IMR-90 (cell line): ENCODE measurements at regions not wholly inside any gene's neighbourhood (a gene's known extent, or its start where the extent isn't known, plus 50 kb on each side); places are given as distances from the start of the nearest gene placed in this dataset.

Source experiments
- ATAC-seq: fragments of 200-7000 bp; cut with Tn5 transposase; 2 replicates; pipeline ENCODE4 v1.9.1; 2020; ENCODE audit warnings: low read depth, mild to moderate bottlenecking, moderate library complexity
- BruUV-seq: library from RNA; stranded (reverse); fragments of 400-500 nt; replicated peaks from 2 replicates; lab custom pipeline; 2021; lab: Mats Ljungman, UMichigan
- CTCF ChIA-PET: fragments of 300-600 bp; formaldehyde crosslinking; extraction: SDS; loops from one replicate; lab custom pipeline; 2021; ENCODE audit warnings: antibody characterized with exemption; lab: Yijun Ruan, JAX
- POLR2A ChIA-PET: fragments of 300-600 bp; sonication (Branson Sonifier 250); formaldehyde crosslinking; loops from one replicate; lab custom pipeline; 2022; ENCODE audit warnings: antibody characterized with exemption; ENCODE audit not compliant: unreplicated experiment; lab: Charles Lee
- DNase-seq: peaks from one replicate; pipeline ENCODE4 v3.0.0; 2013
- H2AFZ ChIP-seq: replicated peaks from 2 replicates; pipeline ENCODE3; 2013; ENCODE audit warnings: low read length, mild to moderate bottlenecking; ENCODE audit not compliant: poor library complexity
- H2AK5ac ChIP-seq: 2 replicates; pipeline ENCODE4 v1.6.1; 2013; ENCODE audit warnings: low read depth, low read length, inconsistent platforms
- H2AK9ac ChIP-seq: replicated peaks from 2 replicates; pipeline ENCODE3; 2013; ENCODE audit warnings: mild to moderate bottlenecking, low read depth, low read length, moderate library complexity; ENCODE audit not compliant: poor library complexity
- H2BK120ac ChIP-seq: 2 replicates; pipeline ENCODE4 v1.6.1; 2013; ENCODE audit warnings: low read depth, low read length, inconsistent platforms
- H2BK15ac ChIP-seq: 3 replicates; pipeline ENCODE4 v1.6.1; 2013; ENCODE audit warnings: low read depth, low read length, inconsistent platforms
- H2BK20ac ChIP-seq: 2 replicates; pipeline ENCODE4 v1.6.1; 2013; ENCODE audit warnings: low read depth, mild to moderate bottlenecking, inconsistent platforms, low read length, moderate library complexity
- H2BK5ac ChIP-seq: 2 replicates; pipeline ENCODE4 v1.6.1; 2013; ENCODE audit warnings: mild to moderate bottlenecking, low read depth, low read length, inconsistent platforms; ENCODE audit not compliant: poor library complexity, severe bottlenecking
- H3K14ac ChIP-seq: replicated peaks from 2 replicates; pipeline ENCODE4 v1.6.1; 2013; ENCODE audit warnings: low read depth, low read length, inconsistent platforms
- H3K18ac ChIP-seq: 2 replicates; pipeline ENCODE4 v1.6.1; 2013; ENCODE audit warnings: low read depth, low read length, control low read depth
- H3K23ac ChIP-seq: 2 replicates; pipeline ENCODE4 v1.6.1; 2013; ENCODE audit warnings: low read depth, low read length, inconsistent platforms
- H3K27ac ChIP-seq: 2 replicates; pipeline ENCODE4 v1.5.1; 2013; ENCODE audit warnings: mild to moderate bottlenecking, control low read depth, low read length; ENCODE audit not compliant: insufficient read depth
- H3K27me3 ChIP-seq: 2 replicates; pipeline ENCODE4 v1.6.1; 2013; ENCODE audit warnings: low read length; ENCODE audit not compliant: control insufficient read depth, insufficient read depth
- H3K36me3 ChIP-seq: 2 replicates; pipeline ENCODE4 v1.6.1; 2013; ENCODE audit warnings: low read length, mixed read lengths; ENCODE audit not compliant: control insufficient read depth, insufficient read depth
- H3K4ac ChIP-seq: 2 replicates; pipeline ENCODE4 v1.6.1; 2013; ENCODE audit warnings: low read depth, low read length, inconsistent platforms
- H3K4me1 ChIP-seq: 2 replicates; pipeline ENCODE4 v1.6.1; 2013; ENCODE audit warnings: low read length, mixed read lengths; ENCODE audit not compliant: control insufficient read depth, insufficient read depth
- H3K4me2 ChIP-seq: 2 replicates; pipeline ENCODE4 v1.6.1; 2013; ENCODE audit warnings: low read depth, mild to moderate bottlenecking, control low read depth, low read length, moderate library complexity
- H3K4me3 ChIP-seq: 2 replicates; pipeline ENCODE4 v1.5.1; 2013; ENCODE audit warnings: low read depth, mild to moderate bottlenecking, control low read depth, low read length, moderate library complexity; ENCODE audit not compliant: insufficient read depth
- H3K56ac ChIP-seq: 2 replicates; pipeline ENCODE4 v1.6.1; 2013; ENCODE audit warnings: low read length, inconsistent platforms; ENCODE audit not compliant: insufficient read depth; ENCODE audit errors: extremely low read depth
- H3K79me1 ChIP-seq, 2 experiments: 2 replicates each; pipeline ENCODE4 v1.6.1; 2013; ENCODE audit warnings: low read length in 2 of 2, inconsistent platforms in 1 of 2, low read depth in 1 of 2
- H3K9ac ChIP-seq: 2 replicates; pipeline ENCODE4 v1.6.1; 2013; ENCODE audit warnings: low read depth, low read length, control low read depth
- H3K9me1 ChIP-seq: 2 replicates; pipeline ENCODE4 v1.6.1; 2013; ENCODE audit warnings: low read length, inconsistent platforms; ENCODE audit not compliant: insufficient read depth
- H3K9me3 ChIP-seq: 2 replicates; pipeline ENCODE4 v1.6.1; 2013; ENCODE audit warnings: low read length; ENCODE audit not compliant: control insufficient read depth, insufficient read depth
- H4K20me1 ChIP-seq: 2 replicates; pipeline ENCODE4 v1.6.1; 2013; ENCODE audit warnings: low read length, inconsistent platforms; ENCODE audit not compliant: insufficient read depth
- H4K5ac ChIP-seq: 2 replicates; pipeline ENCODE4 v1.6.1; 2013; ENCODE audit warnings: mild to moderate bottlenecking, low read depth, low read length, control low read depth
- H4K8ac ChIP-seq, 2 experiments: 2 replicates each; pipeline ENCODE4 v1.6.1; 2013; ENCODE audit warnings: low read depth in 2 of 2, low read length in 2 of 2, control low read depth in 1 of 2, inconsistent platforms in 1 of 2
- H4K91ac ChIP-seq: 2 replicates; pipeline ENCODE4 v1.6.1; 2013; ENCODE audit warnings: low read depth, low read length, inconsistent platforms; ENCODE audit not compliant: insufficient read depth
- BHLHE40 ChIP-seq: fragments of 150-350 bp; IDR thresholded peaks from 2 replicates; pipeline ENCODE4 v1.6.1; 2016; ENCODE audit warnings: mild to moderate bottlenecking, low read depth, low read length
- CEBPB ChIP-seq: IDR thresholded peaks from 2 replicates; pipeline ENCODE4 v1.6.1; 2012; ENCODE audit warnings: low read depth, low read length, improper control_type of control experiment
- CHD1 ChIP-seq: IDR thresholded peaks from 2 replicates; pipeline ENCODE4 v1.6.1; 2012; ENCODE audit warnings: low read depth, low read length, improper control_type of control experiment
- CTCF ChIP-seq: conservative IDR thresholded peaks from 2 replicates; pipeline ENCODE4 v1.5.1; 2012; ENCODE audit warnings: mild to moderate bottlenecking, low read depth, low read length, improper control_type of control experiment
- ELK1 ChIP-seq: fragments of 150-350 bp; IDR thresholded peaks from 2 replicates; pipeline ENCODE4 v1.6.1; 2016; ENCODE audit warnings: low read depth, mild to moderate bottlenecking, low read length, moderate library complexity, borderline replicate concordance
- FOS ChIP-seq: fragments of 150-350 bp; IDR thresholded peaks from 2 replicates; pipeline ENCODE4 v1.6.1; 2016; ENCODE audit warnings: low read depth, low read length
- MAFK ChIP-seq: IDR thresholded peaks from 2 replicates; pipeline ENCODE4 v1.6.1; 2012; ENCODE audit warnings: low read depth, low read length, improper control_type of control experiment
- MAZ ChIP-seq: IDR thresholded peaks from 2 replicates; pipeline ENCODE4 v1.6.1; 2012; ENCODE audit warnings: low read depth, mild to moderate bottlenecking, low read length, improper control_type of control experiment, moderate library complexity, borderline replicate concordance
- NFE2L2 ChIP-seq: fragments of 150-350 bp; IDR thresholded peaks from 2 replicates; pipeline ENCODE4 v1.6.1; 2016; ENCODE audit warnings: low read depth, mild to moderate bottlenecking, low read length
- POLR2A ChIP-seq: IDR thresholded peaks from 2 replicates; pipeline ENCODE4 v1.6.1; 2012; ENCODE audit warnings: mild to moderate bottlenecking, low read depth, low read length
- RAD21 ChIP-seq: IDR thresholded peaks from 2 replicates; pipeline ENCODE4 v1.6.1; 2012; ENCODE audit warnings: low read length, improper control_type of control experiment
- WGBS, 2 experiments: methylation state at CpG; one replicate each; pipeline versions ENCODE4 v1.1.5 to v1.1.7; 2013; ENCODE audit warnings: missing lambda C conversion rate in 2 of 2; ENCODE audit not compliant: insufficient read length in 1 of 2; ENCODE audit errors: extremely low coverage in 2 of 2; 5-methylcytosine and 5-hydroxymethylcytosine counted together
- dilution Hi-C: fragments of 300-500 bp; cut with HindIII; formaldehyde crosslinking; loops from one replicate; pipeline ENCODE4 v1.14.3; 2018; ENCODE audit warnings: low sequenced_read_pairs; ENCODE audit not compliant: unreplicated experiment
- in situ Hi-C: fragments of 300-500 bp; cut with MboI; formaldehyde crosslinking; loops from 3 replicates; pipeline ENCODE4 v1.14.3; 2019; ENCODE audit warnings: low sequenced_read_pairs, inconsistent platforms, mixed read lengths
- intact Hi-C: fragments of 100-400 bp; cut with micrococcal nuclease; formaldehyde crosslinking; loops from 2 replicates; pipeline ENCODE4 v1.10.0; 2022

GRCh38 chr5:179495906-179496455 is 54.4 kb upstream of the RUFY1 start:
- no peak overlapping the region for H2AK5ac ChIP-seq
- no peaks in the 10 kb centered on the region for H3K79me1 ChIP-seq
- no peak for DNase-seq
- no peak for ATAC-seq
- peaks cover 2% of the 10 kb centered on the region; the same call in 1 of the 2 replicates for H3K9me3 ChIP-seq
- intact Hi-C loops, result no loop called here
- peaks cover 8% of the 10 kb centered on the region for H3K27me3 ChIP-seq
- ChIA-PET POLR2A (no interaction called here), CTCF (interaction anchor here (0.6 to 1.4 kb wide), 2 partner anchors 22 to 74 kb away, joined by 3 to 5 read pairs; no protein-coding TSS in a partner anchor)
- no peak overlapping the region for H3K56ac ChIP-seq
- no peak overlapping the region for H2BK20ac ChIP-seq
- H4K5ac ChIP-seq, result no peak overlapping the region
- H3K4me3 ChIP-seq, result no peak overlapping the region
- no peaks in the 10 kb centered on the region for H4K20me1 ChIP-seq
- H2BK120ac ChIP-seq, result no peak overlapping the region
- H3K23ac ChIP-seq, result no peak overlapping the region
- no peak overlapping the region for H3K9ac ChIP-seq
- no peak overlapping the region for H4K91ac ChIP-seq
- no peak overlapping the region for H3K18ac ChIP-seq
- no peak overlapping the region for H2AFZ ChIP-seq
- dilution Hi-C loops, result no loop called here
- no peak overlapping the region for H4K8ac ChIP-seq
- H2AK9ac ChIP-seq, result no peak overlapping the region
- in situ Hi-C loops, result loop anchor here (5.0 to 25.0 kb wide), 4 partner anchors 151 to 1209 kb away; partner anchors contain the start of genes ADAMTS2 and ZNF354A
- no peak overlapping the region for H3K4me2 ChIP-seq
- H3K4me1 ChIP-seq, result peaks cover 2% of the 10 kb centered on the region; the same call in 1 of the 2 replicates
- H3K36me3 ChIP-seq, result no peaks in the 10 kb centered on the region
- TF ChIP-seq CEBPB, result no peak
- no peak for TF ChIP-seq NFE2L2
- TF ChIP-seq MAZ, result no peak
- no peak for TF ChIP-seq FOS
- TF ChIP-seq CTCF, result 0 out of 2 replicates have a peak, but pooled peaks have one; percentile 8
- TF ChIP-seq CHD1, result no peak
- no peak for TF ChIP-seq ELK1
- no peak for TF ChIP-seq POLR2A
- no peak for TF ChIP-seq MAFK
- TF ChIP-seq RAD21, result peak; percentile 11; the same call in 1 of the 2 replicates
- no peak for TF ChIP-seq BHLHE40
- H2BK5ac ChIP-seq, result no peak overlapping the region
- no peak overlapping the region for H3K14ac ChIP-seq
- no TSS peak for BruUV-seq
- WGBS, 2 experiments, result 59% methylated on average over 2 of the region's 11 CpGs; no CpG with 5 or more reads in 1 of the 2 experiments
- H3K9me1 ChIP-seq, result no peaks in the 10 kb centered on the region
- no peak overlapping the region for H3K27ac ChIP-seq
- no peak overlapping the region for H3K4ac ChIP-seq
- H2BK15ac ChIP-seq, result no peak overlapping the region
